Panc1 (cell line): ENCODE measurements at regions not wholly inside any gene's neighbourhood (a gene's known extent, or its start where the extent isn't known, plus 50 kb on each side); places are given as distances from the start of the nearest gene placed in this dataset.
"Not testable (repeated sequence)": the region's sequence is repeated elsewhere in the genome, so short reads cannot be mapped to it uniquely, and the experiment has no call there.

ENCODE experiments used
- ATAC-seq: fragments of 200-7000 bp; cut with Tn5 transposase; 2 replicates; pipeline ENCODE4 v1.9.1; 2020; ENCODE audit warnings: mild to moderate bottlenecking, moderate library complexity
- BruUV-seq: library from RNA; stranded (reverse); fragments of 400-500 nt; replicated peaks from 2 replicates; lab custom pipeline; 2021; lab: Mats Ljungman, UMichigan
- CTCF ChIA-PET: fragments of 300-600 bp; sonication (Branson Sonifier 250); formaldehyde crosslinking; loops from one replicate; lab custom pipeline; 2022; ENCODE audit warnings: antibody characterized with exemption; lab: Charles Lee
- POLR2A ChIA-PET: fragments of 300-600 bp; sonication (Branson Sonifier 250); formaldehyde crosslinking; loops from one replicate; lab custom pipeline; 2022; ENCODE audit warnings: antibody characterized with exemption; lab: Charles Lee
- DNase-seq: peaks from one replicate; pipeline ENCODE4 v3.0.0-alpha.2; 2010; ENCODE audit warnings: low read depth, low spot score
- H3K27ac ChIP-seq: 2 replicates; pipeline ENCODE4 v1.5.1; 2011; ENCODE audit warnings: mild to moderate bottlenecking, low read length, inconsistent platforms
- H3K27me3 ChIP-seq: fragments of 200-500 bp; sonication (Bioruptor generic); 2 replicates; pipeline ENCODE4 v1.6.0; 2014; ENCODE audit warnings: low read length, inconsistent platforms; ENCODE audit not compliant: control insufficient read depth, insufficient read depth
- H3K36me3 ChIP-seq: fragments of 200-500 bp; sonication (Bioruptor generic); 2 replicates; pipeline ENCODE4 v1.5.1; 2014; ENCODE audit warnings: inconsistent platforms, mild to moderate bottlenecking, low read length, moderate library complexity; ENCODE audit not compliant: control insufficient read depth, insufficient read depth
- H3K4me1 ChIP-seq: 2 replicates; pipeline ENCODE4 v1.5.1; 2011; ENCODE audit warnings: inconsistent platforms, mild to moderate bottlenecking, low read length, moderate library complexity; ENCODE audit not compliant: control insufficient read depth, insufficient read depth
- H3K4me3 ChIP-seq, 2 experiments: 2 replicates each; pipeline ENCODE4 v1.5.1; 2011 to 2012; ENCODE audit warnings: low read depth in 2 of 2, low read length in 2 of 2, mild to moderate bottlenecking in 2 of 2, inconsistent platforms in 1 of 2, moderate library complexity in 1 of 2
- H3K9me3 ChIP-seq: fragments of 200-500 bp; sonication (Bioruptor generic); 2 replicates; pipeline ENCODE4 v1.5.1; 2014; ENCODE audit warnings: low read depth, mild to moderate bottlenecking, inconsistent platforms, low read length, moderate library complexity; ENCODE audit not compliant: control insufficient read depth, insufficient read depth
- CTCF ChIP-seq: fragments of 450-650 bp; IDR thresholded peaks from 2 replicates; pipeline ENCODE4 v1.5.1; 2017; ENCODE audit warnings: mild to moderate bottlenecking
- POLR2AphosphoS5 ChIP-seq: IDR thresholded peaks from 2 replicates; pipeline ENCODE4 v1.6.1; 2012; ENCODE audit warnings: mild to moderate bottlenecking, low read depth, low read length, moderate library complexity
- REST ChIP-seq, 2 experiments: IDR thresholded peaks; 2 replicates each; pipeline ENCODE4 v1.6.1; 2011 to 2012; ENCODE audit warnings: low read depth in 2 of 2, control low read depth in 1 of 2, low read length in 1 of 2, mild to moderate bottlenecking in 1 of 2, moderate library complexity in 1 of 2; ENCODE audit not compliant: insufficient read depth in 1 of 2
- SIN3A ChIP-seq: IDR thresholded peaks from 2 replicates; pipeline ENCODE4 v1.6.1; 2012; ENCODE audit warnings: low read depth, mild to moderate bottlenecking, low read length, moderate library complexity, borderline replicate concordance; ENCODE audit not compliant: insufficient read depth
- TCF7L2 ChIP-seq: IDR thresholded peaks from 2 replicates; pipeline ENCODE4 v1.6.1; 2011; ENCODE audit warnings: mild to moderate bottlenecking, low read depth, low read length, inconsistent platforms
- in situ Hi-C: cut with HindIII; loops from 2 replicates; pipeline ENCODE4 v1.10.0; 2016; ENCODE audit warnings: low sequenced_read_pairs, low pct_unique_long_range_greater_than_20kb
- intact Hi-C: fragments of 100-400 bp; cut with micrococcal nuclease; formaldehyde crosslinking; loops from one replicate; pipeline ENCODE4 v1.10.0; 2022; ENCODE audit not compliant: unreplicated experiment

DNA sequence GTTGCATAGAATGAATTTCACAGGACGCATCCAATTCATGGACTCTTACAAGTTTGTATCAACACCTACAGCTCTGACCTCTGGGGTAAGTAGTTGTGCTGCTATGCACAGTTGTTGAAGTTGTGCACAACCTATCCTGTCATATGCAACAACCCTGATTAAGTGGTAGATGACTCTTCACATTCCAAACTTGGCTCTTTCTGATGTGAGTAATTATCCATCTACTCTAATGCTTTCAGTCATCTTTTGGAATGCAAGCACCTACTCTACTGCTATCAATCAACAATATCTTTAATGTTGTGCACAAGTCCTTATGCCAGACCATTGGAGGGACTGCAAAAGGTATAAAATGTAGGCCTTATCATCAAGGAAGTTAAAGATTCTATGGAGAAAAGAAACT lies 921.4 kb downstream of the MCTP2 start:
- Histone ChIP-seq H3K4me1 (no peaks in the 10 kb centered on the region), H3K27me3 (no peaks in the 10 kb centered on the region), H3K9me3 (no peaks in the 10 kb centered on the region), H3K27ac (no peak overlapping the region), H3K4me3 (no peak overlapping the region), H3K36me3 (no peaks in the 10 kb centered on the region)
- in situ Hi-C loops (no loop called here), intact Hi-C loops (no loop called here)
- POLR2A ChIA-PET, result no interaction called here
- DNase-seq (no peak), ATAC-seq (no peak)
- CTCF ChIA-PET, result no interaction called here
- no TSS peak for BruUV-seq
- TF ChIP-seq REST (IDR thresholded peaks at IDR 0.05; ENCODE audit: insufficient read depth in 1 of 2, low read depth in 2 of 2, low read length in 1 of 2) (no peak), SIN3A (no peak), CTCF (no peak), POLR2AphosphoS5 (no peak), TCF7L2 (no peak)

DNA sequence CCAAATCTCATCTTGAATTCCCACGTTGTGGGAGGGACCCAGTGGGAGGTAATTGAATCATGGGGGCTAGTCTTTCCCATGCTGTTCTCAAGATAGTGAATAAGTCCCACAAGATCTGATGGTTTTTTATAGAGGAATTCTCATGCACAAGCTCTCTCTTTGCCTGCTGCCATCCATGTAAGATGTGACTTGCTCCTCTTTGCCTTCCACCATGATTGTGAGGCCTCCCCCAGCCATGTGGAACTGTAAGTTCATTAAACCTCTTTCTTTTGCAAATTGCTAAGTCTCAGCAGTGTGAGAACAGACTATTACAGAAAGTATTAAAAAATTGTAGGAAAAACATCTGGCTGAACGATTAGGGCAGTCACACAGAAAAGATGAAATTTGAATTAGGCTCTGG lies 921.8 kb downstream of the MCTP2 start:
- BruUV-seq, H3K27me3 ChIP-seq, H3K36me3 ChIP-seq, H3K4me1 ChIP-seq, DNase-seq, H3K4me3 ChIP-seq, CTCF ChIA-PET, in situ Hi-C loops, POLR2A ChIA-PET, H3K9me3 ChIP-seq, ATAC-seq, H3K27ac ChIP-seq, intact Hi-C loops: not testable (repeated sequence)

DNA sequence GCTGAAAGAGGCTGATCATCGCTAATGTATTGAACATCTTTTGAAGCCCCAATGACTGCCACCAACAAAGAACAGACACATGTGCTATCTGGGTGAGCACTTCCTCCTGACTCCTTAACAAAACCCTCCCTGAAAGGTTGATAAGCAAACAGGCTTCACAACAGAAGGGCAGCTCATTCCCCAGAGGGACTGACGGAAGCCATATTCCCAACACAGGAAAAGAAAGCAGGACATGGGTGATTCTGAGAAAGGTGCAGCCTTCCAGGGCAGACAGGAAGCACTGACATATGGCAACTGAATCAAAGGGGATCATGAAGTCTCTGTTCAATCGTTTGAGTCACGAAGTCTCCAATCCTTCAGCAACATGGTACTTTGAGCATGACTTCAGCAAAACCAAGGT lies 929.0 kb downstream of the MCTP2 start:
- no TSS peak for BruUV-seq
- Histone ChIP-seq H3K36me3 (no peaks in the 10 kb centered on the region), H3K27me3 (no peaks in the 10 kb centered on the region), H3K4me1 (no peaks in the 10 kb centered on the region), H3K4me3 (no peak overlapping the region), H3K9me3 (0 out of 2 replicates have a peak, but pooled peaks cover 4% of the 10 kb centered on the region), H3K27ac (no peak overlapping the region)
- no peak for TF ChIP-seq TCF7L2
- no peak for TF ChIP-seq CTCF
- no peak for TF ChIP-seq POLR2AphosphoS5
- TF ChIP-seq SIN3A, result no peak
- TF ChIP-seq REST (IDR thresholded peaks at IDR 0.05; ENCODE audit: insufficient read depth in 1 of 2, low read depth in 2 of 2, low read length in 1 of 2), result no peak
- intact Hi-C loops, result no loop called here
- POLR2A ChIA-PET, result no interaction called here
- CTCF ChIA-PET, result no interaction called here
- ATAC-seq (no peak), DNase-seq (no peak)
- in situ Hi-C loops, result no loop called here
